HepG2 (cell line): ENCODE measurements at regions not wholly inside any gene's neighbourhood (a gene's known extent, or its start where the extent isn't known, plus 50 kb on each side); places are given as distances from the start of the nearest gene placed in this dataset.

ENCODE experiments used
- ATF7-NPFF ChIP-seq: sonication (generic); formaldehyde crosslinking; IDR thresholded peaks from 2 replicates; pipeline ENCODE4 v1.8.1; 2023; ENCODE audit warnings: mild to moderate bottlenecking, low read depth, missing genetic modification reagents, moderate library complexity
- CBFB ChIP-seq: sonication (generic); formaldehyde crosslinking; IDR thresholded peaks from 2 replicates; pipeline ENCODE4 v1.4.0; 2020; ENCODE audit warnings: missing genetic modification reagents
- CTCF ChIP-seq: sonication (generic); formaldehyde crosslinking; IDR thresholded peaks from 2 replicates; pipeline ENCODE4 v1.5.0; 2020; ENCODE audit warnings: mild to moderate bottlenecking, missing genetic modification reagents, moderate library complexity
- FOXO4 ChIP-seq: sonication (generic); formaldehyde crosslinking; conservative IDR thresholded peaks from 2 replicates; pipeline ENCODE4 v1.8.1; 2023; ENCODE audit warnings: missing genetic modification reagents
- RFXANK ChIP-seq: IDR thresholded peaks from 2 replicates; pipeline ENCODE4 v1.6.1; 2016
- SUZ12 ChIP-seq: fragments of 150-350 bp; IDR thresholded peaks from 2 replicates; pipeline ENCODE4 v1.6.1; 2014; ENCODE audit warnings: low read depth, low read length
- ZNF614 ChIP-seq: IDR thresholded peaks from 2 replicates; pipeline ENCODE4 v1.6.1; 2018; ENCODE audit warnings: missing biosample characterization, missing genetic modification reagents, inconsistent platforms, borderline replicate concordance
- ZNF629 ChIP-seq: sonication (generic); formaldehyde crosslinking; conservative IDR thresholded peaks from 2 replicates; pipeline ENCODE4 v1.5.0; 2020; ENCODE audit warnings: missing genetic modification reagents

GRCh38 chr5:20294696-20295095 lies 306.7 kb upstream of the CDH18 start:
- TF ChIP-seq FOXO4 (CRISPR knock-in tag) (no peak), RFXANK (CRISPR knock-in tag) (no peak), ZNF629 (CRISPR knock-in tag) (no peak), CTCF (CRISPR knock-in tag) (no peak), ZNF614 (CRISPR knock-in tag) (no peak), CBFB (CRISPR knock-in tag) (no peak), SUZ12 (no peak), ATF7-NPFF (CRISPR knock-in tag) (no peak)
